ENCODE measurements at regions not wholly inside any gene's neighbourhood (a gene's known extent, or its start where the extent isn't known, plus 50 kb on each side); places are given as distances from the start of the nearest gene placed in this dataset.

- peaks cover 43% of the 10 kb centered on the region for H3K27me3 ChIP-seq
- H3K36me3 ChIP-seq = no peaks in the 10 kb centered on the region
- no peak for DNase-seq
- TF ChIP-seq, protein P1, sequence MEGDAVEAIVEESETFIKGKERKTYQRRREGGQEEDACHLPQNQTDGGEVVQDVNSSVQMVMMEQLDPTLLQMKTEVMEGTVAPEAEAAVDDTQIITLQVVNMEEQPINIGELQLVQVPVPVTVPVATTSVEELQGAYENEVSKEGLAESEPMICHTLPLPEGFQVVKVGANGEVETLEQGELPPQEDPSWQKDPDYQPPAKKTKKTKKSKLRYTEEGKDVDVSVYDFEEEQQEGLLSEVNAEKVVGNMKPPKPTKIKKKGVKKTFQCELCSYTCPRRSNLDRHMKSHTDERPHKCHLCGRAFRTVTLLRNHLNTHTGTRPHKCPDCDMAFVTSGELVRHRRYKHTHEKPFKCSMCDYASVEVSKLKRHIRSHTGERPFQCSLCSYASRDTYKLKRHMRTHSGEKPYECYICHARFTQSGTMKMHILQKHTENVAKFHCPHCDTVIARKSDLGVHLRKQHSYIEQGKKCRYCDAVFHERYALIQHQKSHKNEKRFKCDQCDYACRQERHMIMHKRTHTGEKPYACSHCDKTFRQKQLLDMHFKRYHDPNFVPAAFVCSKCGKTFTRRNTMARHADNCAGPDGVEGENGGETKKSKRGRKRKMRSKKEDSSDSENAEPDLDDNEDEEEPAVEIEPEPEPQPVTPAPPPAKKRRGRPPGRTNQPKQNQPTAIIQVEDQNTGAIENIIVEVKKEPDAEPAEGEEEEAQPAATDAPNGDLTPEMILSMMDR (IDR thresholded peaks at IDR 0.05; ENCODE audit: low read depth, low read length) = no peak
- H3K9me3 ChIP-seq = no peaks in the 10 kb centered on the region; the same call in 1 of the 2 replicates
- 0 out of 2 replicates have a peak overlapping the region, but pooled peaks have one; percentile 19 for H3K4me3 ChIP-seq (ENCODE audit: low read depth, low read length)
- no peaks in the 10 kb centered on the region for H3K4me1 ChIP-seq
Observed at GRCh38 chr6:138691595-138692057, 81.9 kb upstream of the CCDC28A start.

DNA sequence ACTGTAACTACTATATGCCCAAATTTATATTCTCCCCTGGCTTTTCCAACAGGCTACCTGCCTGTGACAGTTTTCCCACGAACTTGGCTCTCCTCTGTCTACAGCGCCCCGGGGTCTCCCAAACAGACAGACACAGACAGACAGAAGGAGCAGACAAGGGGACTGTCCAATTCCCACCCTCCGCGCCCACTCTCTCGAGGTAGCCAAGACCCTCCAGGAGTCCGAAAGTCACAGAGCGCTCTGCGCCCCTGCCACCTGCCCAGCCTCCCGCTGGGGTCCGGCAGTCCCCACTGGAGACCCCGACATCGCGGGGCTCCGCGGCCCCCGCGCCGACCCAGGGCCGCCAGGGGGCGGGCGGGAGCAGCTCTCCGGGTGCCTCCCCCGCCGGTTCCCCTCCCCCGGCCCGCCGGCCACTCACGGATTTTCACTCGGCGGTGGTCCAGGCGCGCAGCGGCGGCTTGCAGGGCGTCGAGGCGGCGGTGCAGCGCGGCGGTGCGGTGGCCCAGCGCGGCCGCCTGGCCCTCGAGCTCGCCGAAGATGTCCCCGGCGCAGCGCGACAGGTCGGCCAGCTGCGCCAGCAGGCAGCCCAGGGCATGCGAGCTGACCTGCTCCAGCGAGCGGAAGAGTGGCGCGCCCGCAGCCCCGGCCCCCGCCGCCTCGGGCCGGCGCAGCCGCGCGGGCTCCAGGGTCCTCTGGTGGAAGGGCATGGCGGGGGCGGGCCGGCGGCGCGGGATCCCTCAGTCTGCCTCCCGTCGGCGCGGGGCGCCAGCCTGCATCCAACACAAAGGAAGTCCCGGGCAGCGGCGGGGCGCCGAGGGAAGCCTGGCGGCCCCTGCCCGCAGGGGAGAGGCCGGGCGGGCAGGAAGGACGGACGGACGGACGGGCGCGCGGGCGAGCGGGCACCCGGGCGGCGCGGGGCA is 81.3 kb upstream of the CCDC28A start:
- H3K4me3 ChIP-seq (ENCODE audit: low read depth, low read length) = peak overlapping the region; percentile 50
- peaks cover 43% of the 10 kb centered on the region for H3K27me3 ChIP-seq
- TF ChIP-seq, protein P1 (IDR thresholded peaks at IDR 0.05; ENCODE audit: low read depth, low read length) = peak; percentile 51
- no peaks in the 10 kb centered on the region for H3K36me3 ChIP-seq
- H3K4me1 ChIP-seq = no peaks in the 10 kb centered on the region
- no peaks in the 10 kb centered on the region; the same call in 1 of the 2 replicates for H3K9me3 ChIP-seq
- DNase-seq = peak; percentile 72

DNA sequence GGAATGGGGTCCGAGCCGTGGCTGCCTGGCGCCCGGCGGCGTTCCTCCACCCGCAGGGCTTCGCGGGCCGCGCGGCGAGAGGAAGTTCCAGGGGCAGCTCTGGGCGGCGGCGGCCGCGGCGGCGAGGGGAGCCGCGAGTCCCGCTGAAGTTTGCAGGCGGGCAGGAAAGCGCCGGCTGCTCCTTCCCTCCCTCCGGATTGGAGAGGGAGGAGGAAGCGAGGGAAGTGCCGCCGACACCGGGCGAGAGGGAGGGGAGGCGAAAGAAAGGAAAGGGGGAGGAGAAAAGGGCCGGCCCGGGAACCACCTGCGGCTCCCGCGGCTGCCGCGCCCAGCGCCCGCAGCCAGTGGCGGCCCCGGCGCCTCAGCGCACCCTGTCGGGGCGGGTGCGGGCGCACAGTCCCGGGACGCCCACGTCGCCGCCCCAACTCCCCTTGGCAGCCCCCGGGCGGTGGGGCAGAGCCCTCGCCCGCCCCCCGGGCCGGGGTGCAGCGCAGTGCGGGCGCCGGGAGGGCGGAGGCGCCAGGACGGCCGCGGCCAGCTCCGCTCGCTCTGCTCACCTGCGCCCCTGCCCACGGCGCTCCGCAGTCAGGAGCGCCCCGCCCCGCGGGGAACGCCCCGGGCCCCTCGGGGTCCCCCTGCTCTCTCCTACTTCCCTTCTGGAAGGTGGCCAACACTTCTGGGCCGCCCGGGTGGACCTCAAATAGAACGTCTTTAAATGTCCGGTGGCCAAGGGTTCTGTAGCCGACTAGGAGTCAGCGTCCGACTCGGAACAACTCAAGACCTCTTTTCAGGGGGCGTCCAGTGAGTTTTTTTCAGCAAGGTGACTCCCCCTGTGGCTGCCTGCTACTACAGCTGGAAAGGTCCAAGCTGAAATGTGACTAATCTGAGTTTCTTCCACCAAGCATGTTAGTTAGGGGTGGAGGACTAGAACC is 80.3 kb upstream of the CCDC28A start:
- Histone ChIP-seq H3K4me1 (no peaks in the 10 kb centered on the region), H3K36me3 (no peaks in the 10 kb centered on the region), H3K27me3 (peaks cover 43% of the 10 kb centered on the region), H3K9me3 (no peaks in the 10 kb centered on the region; the same call in 1 of the 2 replicates), H3K4me3 (ENCODE audit: low read depth, low read length) (peak overlapping the region; percentile 50)
- TF ChIP-seq, protein P1 (IDR thresholded peaks at IDR 0.05; ENCODE audit: low read depth, low read length) = no peak
- DNase-seq = peak; percentile 29

GRCh38 chr6:138695193-138695592 is 78.4 kb upstream of the CCDC28A start:
- no peak for DNase-seq
- H3K9me3 ChIP-seq = no peaks in the 10 kb centered on the region; the same call in 1 of the 2 replicates
- H3K36me3 ChIP-seq = no peaks in the 10 kb centered on the region
- no peak overlapping the region for H3K4me3 ChIP-seq (ENCODE audit: low read depth, low read length)
- TF ChIP-seq, protein P1 (IDR thresholded peaks at IDR 0.05; ENCODE audit: low read depth, low read length) = no peak
- H3K27me3 ChIP-seq = peaks cover 43% of the 10 kb centered on the region
- H3K4me1 ChIP-seq = no peaks in the 10 kb centered on the region

DNA sequence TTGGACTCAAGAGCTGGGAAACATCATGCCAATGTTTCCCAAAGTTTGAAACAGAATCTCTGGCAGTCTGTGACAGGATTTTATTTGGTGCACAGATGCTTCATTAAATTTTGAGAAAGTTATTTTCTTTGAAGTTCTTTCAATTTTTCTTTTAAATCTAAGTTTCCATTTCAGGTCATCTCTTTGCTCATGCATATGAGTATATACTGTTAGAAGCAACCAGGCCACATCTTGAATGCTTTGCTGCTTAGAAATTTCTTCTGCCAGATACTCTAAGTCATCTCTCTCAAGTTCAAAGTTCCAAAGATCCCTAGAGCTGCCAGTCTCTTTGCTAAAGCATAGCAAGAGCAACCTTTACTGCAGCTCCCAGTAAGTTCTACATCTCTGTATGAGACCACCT is 59.1 kb upstream of the CCDC28A start:
- Histone ChIP-seq H3K4me3 (ENCODE audit: low read depth, low read length) (no peak overlapping the region), H3K27me3 (no peaks in the 10 kb centered on the region), H3K36me3 (no peaks in the 10 kb centered on the region), H3K4me1 (no peaks in the 10 kb centered on the region), H3K9me3 (no peaks in the 10 kb centered on the region)
- TF ChIP-seq, protein P1 (IDR thresholded peaks at IDR 0.05; ENCODE audit: low read depth, low read length) = no peak
- DNase-seq = no peak

Measured in BE2C (cell line).